ENCODE measurements at regions not wholly inside any gene's neighbourhood (a gene's known extent, or its start where the extent isn't known, plus 50 kb on each side); places are given as distances from the start of the nearest gene placed in this dataset.

- DNase-seq (ENCODE audit: low read depth, low spot score) = no peak
- in situ Hi-C loops (cut with HindIII; ENCODE audit: low sequenced_read_pairs) = no loop called here
- no peak overlapping the region for H3K4me3 ChIP-seq (ENCODE audit: low read depth, low read length)
- TF ChIP-seq CTCF (IDR thresholded peaks at IDR 0.05; ENCODE audit: low read depth, low read length) = no peak
Measured at GRCh38 chr6:91114123-91114708, 527.3 kb upstream of the MAP3K7 start.

- in situ Hi-C loops (cut with HindIII; ENCODE audit: low sequenced_read_pairs) = no loop called here
- no peak for TF ChIP-seq CTCF (IDR thresholded peaks at IDR 0.05; ENCODE audit: low read depth, low read length)
- no peak overlapping the region for H3K4me3 ChIP-seq (ENCODE audit: low read depth, low read length)
- no peak for DNase-seq (ENCODE audit: low read depth, low spot score)
Measured at GRCh38 chr6:91106083-91106482, 519.2 kb upstream of the MAP3K7 start.

- TF ChIP-seq CTCF (IDR thresholded peaks at IDR 0.05; ENCODE audit: low read depth, low read length) = no peak
- H3K4me3 ChIP-seq (ENCODE audit: low read depth, low read length) = no peak overlapping the region
- in situ Hi-C loops (cut with HindIII; ENCODE audit: low sequenced_read_pairs) = no loop called here
- DNase-seq (ENCODE audit: low read depth, low spot score) = no peak
Measured at GRCh38 chr6:91105532-91105931, 518.7 kb upstream of the MAP3K7 start.

GRCh38 chr6:91099479-91099878 is 512.6 kb upstream of the MAP3K7 start:
- no peak for DNase-seq (ENCODE audit: low read depth, low spot score)
- no peak overlapping the region for H3K4me3 ChIP-seq (ENCODE audit: low read depth, low read length)
- in situ Hi-C loops (cut with HindIII; ENCODE audit: low sequenced_read_pairs) = no loop called here
- TF ChIP-seq CTCF (IDR thresholded peaks at IDR 0.05; ENCODE audit: low read depth, low read length) = no peak

- in situ Hi-C loops (cut with HindIII; ENCODE audit: low sequenced_read_pairs) = no loop called here
- no peak for TF ChIP-seq CTCF (IDR thresholded peaks at IDR 0.05; ENCODE audit: low read depth, low read length)
- H3K4me3 ChIP-seq (ENCODE audit: low read depth, low read length) = no peak overlapping the region
- peak; percentile 13 for DNase-seq (ENCODE audit: low read depth, low spot score)
Measured at GRCh38 chr6:91098006-91098405, 511.1 kb upstream of the MAP3K7 start.

- DNase-seq (ENCODE audit: low read depth, low spot score) = peak; percentile 64
- TF ChIP-seq CTCF (IDR thresholded peaks at IDR 0.05; ENCODE audit: low read depth, low read length) = no peak
- no peak overlapping the region for H3K4me3 ChIP-seq (ENCODE audit: low read depth, low read length)
- in situ Hi-C loops (cut with HindIII; ENCODE audit: low sequenced_read_pairs) = no loop called here
Measured at GRCh38 chr6:91097364-91097763, 510.5 kb upstream of the MAP3K7 start.

All from astrocyte of the spinal cord (primary cell).